Hepatocyte (in vitro differentiated cells): ENCODE measurements at regions not wholly inside any gene's neighbourhood (a gene's known extent, or its start where the extent isn't known, plus 50 kb on each side); places are given as distances from the start of the nearest gene placed in this dataset.

ENCODE experiments used
- EZH2phosphoT487 ChIP-seq: fragments of 200-600 bp; sonication (generic); IDR thresholded peaks from one replicate; pipeline ENCODE4 v1.6.1; 2018; ENCODE audit warnings: antibody characterized with exemption, mild to moderate bottlenecking, low read depth, moderate library complexity; ENCODE audit not compliant: unreplicated experiment, severe bottlenecking
- TF ChIP-seq, protein P1 (sequence below): fragments of 200-600 bp; sonication (generic); IDR thresholded peaks from 2 replicates; pipeline ENCODE4 v1.5.1; 2016; ENCODE audit warnings: antibody characterized with exemption, mild to moderate bottlenecking; ENCODE audit not compliant: poor library complexity

DNA sequence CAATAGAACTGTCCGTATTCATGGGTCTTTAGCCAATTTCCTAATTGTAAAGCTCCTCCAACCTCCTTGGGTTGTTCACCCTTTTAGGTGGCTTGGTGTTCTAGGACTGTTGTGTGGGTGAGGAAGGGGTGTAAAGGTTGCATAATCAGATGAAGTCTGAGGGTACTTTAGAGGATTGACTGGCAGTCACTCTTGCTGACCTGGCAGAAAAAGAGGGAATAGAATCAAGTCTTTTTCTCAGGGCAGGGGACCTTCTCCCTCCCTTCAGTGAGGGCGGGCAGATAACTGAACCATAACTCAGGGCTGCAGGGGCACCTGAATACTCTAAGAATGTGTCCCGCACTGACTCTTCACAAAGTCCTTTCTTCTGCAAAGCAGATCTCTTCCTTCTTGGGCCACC is 436.2 kb downstream of the CCDC91 start:
- no peak for TF ChIP-seq EZH2phosphoT487
- TF ChIP-seq, protein P1, sequence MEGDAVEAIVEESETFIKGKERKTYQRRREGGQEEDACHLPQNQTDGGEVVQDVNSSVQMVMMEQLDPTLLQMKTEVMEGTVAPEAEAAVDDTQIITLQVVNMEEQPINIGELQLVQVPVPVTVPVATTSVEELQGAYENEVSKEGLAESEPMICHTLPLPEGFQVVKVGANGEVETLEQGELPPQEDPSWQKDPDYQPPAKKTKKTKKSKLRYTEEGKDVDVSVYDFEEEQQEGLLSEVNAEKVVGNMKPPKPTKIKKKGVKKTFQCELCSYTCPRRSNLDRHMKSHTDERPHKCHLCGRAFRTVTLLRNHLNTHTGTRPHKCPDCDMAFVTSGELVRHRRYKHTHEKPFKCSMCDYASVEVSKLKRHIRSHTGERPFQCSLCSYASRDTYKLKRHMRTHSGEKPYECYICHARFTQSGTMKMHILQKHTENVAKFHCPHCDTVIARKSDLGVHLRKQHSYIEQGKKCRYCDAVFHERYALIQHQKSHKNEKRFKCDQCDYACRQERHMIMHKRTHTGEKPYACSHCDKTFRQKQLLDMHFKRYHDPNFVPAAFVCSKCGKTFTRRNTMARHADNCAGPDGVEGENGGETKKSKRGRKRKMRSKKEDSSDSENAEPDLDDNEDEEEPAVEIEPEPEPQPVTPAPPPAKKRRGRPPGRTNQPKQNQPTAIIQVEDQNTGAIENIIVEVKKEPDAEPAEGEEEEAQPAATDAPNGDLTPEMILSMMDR, result no peak
